GM23338 (cell line): ENCODE measurements at regions not wholly inside any gene's neighbourhood (a gene's known extent, or its start where the extent isn't known, plus 50 kb on each side); places are given as distances from the start of the nearest gene placed in this dataset.

ENCODE experiments used
- CREB1 ChIP-seq: fragments of 250-450 bp; sonication (Bioruptor Pico); IDR thresholded peaks from 2 replicates; pipeline ENCODE4 v1.5.0; 2020; ENCODE audit warnings: low read depth, mild to moderate bottlenecking, moderate library complexity
- CTCF ChIP-seq, 2 experiments: fragments of 200-600 bp in 1 of 2; sonication (generic) in 1 of 2; conservative IDR thresholded peaks; 2 replicates each; pipeline versions ENCODE4 v1.5.1 to v1.6.1; 2016 to 2017; ENCODE audit warnings: antibody characterized with exemption in 2 of 2, low read depth in 2 of 2, mild to moderate bottlenecking in 2 of 2, moderate library complexity in 1 of 2
- ETS1 ChIP-seq: IDR thresholded peaks from 2 replicates; pipeline ENCODE4 v1.6.1; 2016; ENCODE audit warnings: antibody characterized with exemption
- EZH2 ChIP-seq: fragments of 200-600 bp; sonication (generic); IDR thresholded peaks from one replicate; pipeline ENCODE4 v1.8.0; 2017; ENCODE audit warnings: antibody characterized with exemption, mild to moderate bottlenecking, low read depth; ENCODE audit not compliant: unreplicated experiment
- EZH2phosphoT487 ChIP-seq: fragments of 200-600 bp; sonication (generic); IDR thresholded peaks from one replicate; pipeline ENCODE4 v1.8.1; 2018; ENCODE audit warnings: antibody characterized with exemption; ENCODE audit not compliant: unreplicated experiment
- JUNB ChIP-seq: IDR thresholded peaks from one replicate; pipeline ENCODE4 v1.6.1; 2016; ENCODE audit warnings: antibody characterized with exemption; ENCODE audit not compliant: unreplicated experiment
- POLR2AphosphoS5 ChIP-seq: IDR thresholded peaks from 2 replicates; pipeline ENCODE4 v1.6.1; 2016; ENCODE audit warnings: antibody characterized with exemption, low read depth
- REST ChIP-seq: IDR thresholded peaks from one replicate; pipeline ENCODE4 v1.6.1; 2018; ENCODE audit warnings: antibody characterized with exemption; ENCODE audit not compliant: unreplicated experiment
- ZNF114 ChIP-seq: fragments of 250-450 bp; sonication (Bioruptor Pico); IDR thresholded peaks from 2 replicates; pipeline ENCODE4 v1.5.0; 2020; ENCODE audit warnings: mild to moderate bottlenecking, moderate library complexity
- ZNF331 ChIP-seq: fragments of 250-450 bp; sonication (Bioruptor Pico); IDR thresholded peaks from 2 replicates; pipeline ENCODE4 v1.5.0; 2020; ENCODE audit warnings: low read depth, mild to moderate bottlenecking, moderate library complexity
- ZNF462 ChIP-seq: fragments of 250-450 bp; sonication (Bioruptor Pico); IDR thresholded peaks from 2 replicates; pipeline ENCODE4 v1.5.0; 2020; ENCODE audit warnings: mild to moderate bottlenecking, moderate library complexity

GRCh38 chr10:114876169-114876568, 54.6 kb downstream of the FHIP2A start:
- TF ChIP-seq CTCF (conservative IDR thresholded peaks at IDR 0.05; ENCODE audit: low read depth in 2 of 2): peak in 1 of 2 experiments; percentile 26; a peak in 2 of 4 replicates
- no peak for TF ChIP-seq REST
- no peak for TF ChIP-seq POLR2AphosphoS5
- TF ChIP-seq EZH2: no peak
- no peak for TF ChIP-seq ZNF331 (CRISPR knock-in tag)
- no peak for TF ChIP-seq JUNB
- TF ChIP-seq CREB1 (CRISPR knock-in tag): no peak
- TF ChIP-seq EZH2phosphoT487: no peak
- TF ChIP-seq ZNF114 (CRISPR knock-in tag): no peak
- TF ChIP-seq ETS1: no peak
- TF ChIP-seq ZNF462 (CRISPR knock-in tag): no peak
